HuH-7 (cell line): ENCODE measurements at regions not wholly inside any gene's neighbourhood (a gene's known extent, or its start where the extent isn't known, plus 50 kb on each side); places are given as distances from the start of the nearest gene placed in this dataset.
"Not testable (repeated sequence)": the region's sequence is repeated elsewhere in the genome, so short reads cannot be mapped to it uniquely, and the experiment has no call there.

Experiments
- DNase-seq: peaks from one replicate; pipeline ENCODE4 v3.0.0; 2011; ENCODE audit warnings: low spot score

GRCh38 chr7:49481075-49481474, 292.4 kb upstream of the VWC2 start:
- no peak for DNase-seq

GRCh38 chr7:49483142-49483541, 290.3 kb upstream of the VWC2 start:
- DNase-seq, result no peak

- DNase-seq, result no peak
These were observed 286.2 kb upstream of the VWC2 start for GRCh38 chr7:49486974-49487829.

GRCh38 chr7:49487830-49488140, 285.7 kb upstream of the VWC2 start:
- DNase-seq, result no peak

- DNase-seq, result no peak
These were observed 284.9 kb upstream of the VWC2 start for GRCh38 chr7:49488573-49488972.

- DNase-seq, result no peak
These were observed 276.0 kb upstream of the VWC2 start for GRCh38 chr7:49497471-49497870.

GRCh38 chr7:49500741-49501140, 272.7 kb upstream of the VWC2 start:
- no peak for DNase-seq

GRCh38 chr7:49507206-49507605, 266.2 kb upstream of the VWC2 start:
- DNase-seq, result not testable (repeated sequence)

GRCh38 chr7:49513911-49514310, 259.5 kb upstream of the VWC2 start:
- DNase-seq, result no peak

GRCh38 chr7:49520951-49521350, 252.5 kb upstream of the VWC2 start:
- no peak for DNase-seq

- no peak for DNase-seq
These were observed 251.3 kb upstream of the VWC2 start for GRCh38 chr7:49522111-49522510.

GRCh38 chr7:49523870-49524269, 249.6 kb upstream of the VWC2 start:
- no peak for DNase-seq

GRCh38 chr7:49527182-49527581, 246.3 kb upstream of the VWC2 start:
- no peak for DNase-seq

- no peak for DNase-seq
These were observed 243.0 kb upstream of the VWC2 start for GRCh38 chr7:49530481-49530880.

GRCh38 chr7:49563693-49564378, 209.6 kb upstream of the VWC2 start:
- DNase-seq, result no peak

- DNase-seq, result no peak
These were observed 209.1 kb upstream of the VWC2 start for GRCh38 chr7:49564379-49564714.

- no peak for DNase-seq
These were observed 195.9 kb upstream of the VWC2 start for GRCh38 chr7:49577576-49577975.

GRCh38 chr7:49579408-49579807, 194.0 kb upstream of the VWC2 start:
- no peak for DNase-seq

GRCh38 chr7:49580000-49580399, 193.4 kb upstream of the VWC2 start:
- no peak for DNase-seq

GRCh38 chr7:49580761-49581160, 192.7 kb upstream of the VWC2 start:
- DNase-seq, result no peak

- no peak for DNase-seq
These were observed 190.0 kb upstream of the VWC2 start for GRCh38 chr7:49583440-49583839.

- no peak for DNase-seq
These were observed 176.5 kb upstream of the VWC2 start for GRCh38 chr7:49596701-49597491.

- DNase-seq, result no peak
These were observed 175.6 kb upstream of the VWC2 start for GRCh38 chr7:49597805-49598204.
